Skeletal muscle satellite cell (primary cell): ENCODE measurements at regions not wholly inside any gene's neighbourhood (a gene's known extent, or its start where the extent isn't known, plus 50 kb on each side); places are given as distances from the start of the nearest gene placed in this dataset.

ENCODE experiments used
- H3K27me3 ChIP-seq: 2 replicates; pipeline ENCODE4 v1.7.0; 2013; ENCODE audit warnings: low read length; ENCODE audit not compliant: control insufficient read depth, insufficient read depth
- H3K36me3 ChIP-seq: 2 replicates; pipeline ENCODE4 v1.7.0; 2013; ENCODE audit warnings: mild to moderate bottlenecking, control low read depth, low read length; ENCODE audit not compliant: insufficient read depth
- H3K4me1 ChIP-seq: 2 replicates; pipeline ENCODE4 v1.7.0; 2013; ENCODE audit warnings: low read length; ENCODE audit not compliant: control insufficient read depth, insufficient read depth
- H3K4me2 ChIP-seq: 2 replicates; pipeline ENCODE4 v1.7.0; 2013; ENCODE audit warnings: mild to moderate bottlenecking, low read length
- H3K4me3 ChIP-seq: 2 replicates; pipeline ENCODE4 v1.7.0; 2013; ENCODE audit warnings: low read length
- H3K9ac ChIP-seq: 2 replicates; pipeline ENCODE4 v1.7.0; 2013; ENCODE audit warnings: mild to moderate bottlenecking, low read depth, low read length, moderate library complexity
- H3K9me3 ChIP-seq: replicated peaks from 2 replicates; pipeline ENCODE4 v1.7.0; 2013; ENCODE audit warnings: mild to moderate bottlenecking, control low read depth, low read length

DNA sequence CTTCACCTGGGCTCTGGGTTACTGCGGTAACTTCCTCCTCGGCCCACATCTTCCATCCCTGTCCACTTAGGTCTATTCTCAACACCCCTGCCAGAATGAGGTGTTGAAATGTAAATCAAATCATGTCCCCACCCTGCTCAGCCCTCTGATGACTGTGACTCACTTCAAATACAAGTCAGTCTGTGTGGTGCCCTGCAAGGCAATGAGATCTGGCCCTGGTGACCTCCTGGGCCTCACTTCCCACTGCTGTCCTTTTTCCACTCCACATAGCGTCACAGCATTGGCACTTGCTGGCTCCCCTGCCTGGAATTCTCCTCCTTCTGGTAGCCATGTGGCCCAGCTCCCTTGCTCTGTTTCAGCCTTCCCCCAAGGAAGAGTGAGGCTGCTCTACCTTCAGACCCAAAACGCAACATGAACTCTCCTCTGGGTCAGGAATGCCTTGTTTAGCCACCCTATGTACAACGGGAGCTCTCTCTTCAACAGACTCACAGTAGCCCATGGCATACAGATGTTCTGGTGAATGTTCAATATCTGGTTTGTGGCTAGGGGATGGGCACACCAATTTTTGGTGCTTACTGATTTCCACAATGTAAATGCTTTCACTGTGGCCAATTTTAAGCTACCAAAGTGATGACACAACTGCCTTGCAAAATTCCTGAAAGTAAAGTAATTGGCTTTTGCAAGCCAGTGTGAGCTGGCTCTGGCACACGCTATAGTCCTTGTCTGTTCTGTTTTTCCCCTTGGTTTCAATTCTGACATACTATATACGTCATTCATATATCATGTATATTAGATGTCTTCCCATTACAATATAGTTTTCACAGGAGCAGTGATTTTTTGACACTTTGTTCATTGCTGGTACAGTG is 550.3 kb upstream of the HS6ST1 start:
- peaks cover 12% of the 10 kb centered on the region for H3K9me3 ChIP-seq
- H3K4me3 ChIP-seq, result no peak overlapping the region
- no peaks in the 10 kb centered on the region for H3K27me3 ChIP-seq
- H3K36me3 ChIP-seq, result no peaks in the 10 kb centered on the region
- no peaks in the 10 kb centered on the region for H3K4me1 ChIP-seq
- no peak overlapping the region for H3K4me2 ChIP-seq
- H3K9ac ChIP-seq, result no peak overlapping the region

DNA sequence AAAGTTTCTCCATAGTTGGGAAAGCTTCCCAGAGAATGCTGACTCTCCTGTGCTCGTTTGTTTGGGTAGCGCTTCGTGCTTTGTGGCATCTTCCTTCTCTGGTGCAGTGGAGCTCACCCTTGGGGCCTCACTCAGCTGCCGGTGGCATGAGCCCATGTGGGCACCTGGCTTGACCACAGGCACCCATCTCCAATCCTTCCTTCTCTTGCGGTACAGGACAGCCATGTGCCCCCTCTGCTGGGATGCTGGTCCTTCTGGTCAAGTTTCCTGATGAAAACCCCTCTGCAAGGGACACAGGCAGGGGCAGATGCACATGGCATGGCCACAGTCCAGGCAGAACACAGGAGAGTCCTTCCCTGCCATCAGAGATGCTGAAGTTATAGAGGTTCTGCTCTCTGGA is 555.9 kb upstream of the HS6ST1 start:
- Histone ChIP-seq H3K4me2 (no peak overlapping the region), H3K9ac (no peak overlapping the region), H3K27me3 (no peaks in the 10 kb centered on the region), H3K9me3 (peaks cover 5% of the 10 kb centered on the region), H3K36me3 (no peaks in the 10 kb centered on the region), H3K4me1 (no peaks in the 10 kb centered on the region), H3K4me3 (no peak overlapping the region)

DNA sequence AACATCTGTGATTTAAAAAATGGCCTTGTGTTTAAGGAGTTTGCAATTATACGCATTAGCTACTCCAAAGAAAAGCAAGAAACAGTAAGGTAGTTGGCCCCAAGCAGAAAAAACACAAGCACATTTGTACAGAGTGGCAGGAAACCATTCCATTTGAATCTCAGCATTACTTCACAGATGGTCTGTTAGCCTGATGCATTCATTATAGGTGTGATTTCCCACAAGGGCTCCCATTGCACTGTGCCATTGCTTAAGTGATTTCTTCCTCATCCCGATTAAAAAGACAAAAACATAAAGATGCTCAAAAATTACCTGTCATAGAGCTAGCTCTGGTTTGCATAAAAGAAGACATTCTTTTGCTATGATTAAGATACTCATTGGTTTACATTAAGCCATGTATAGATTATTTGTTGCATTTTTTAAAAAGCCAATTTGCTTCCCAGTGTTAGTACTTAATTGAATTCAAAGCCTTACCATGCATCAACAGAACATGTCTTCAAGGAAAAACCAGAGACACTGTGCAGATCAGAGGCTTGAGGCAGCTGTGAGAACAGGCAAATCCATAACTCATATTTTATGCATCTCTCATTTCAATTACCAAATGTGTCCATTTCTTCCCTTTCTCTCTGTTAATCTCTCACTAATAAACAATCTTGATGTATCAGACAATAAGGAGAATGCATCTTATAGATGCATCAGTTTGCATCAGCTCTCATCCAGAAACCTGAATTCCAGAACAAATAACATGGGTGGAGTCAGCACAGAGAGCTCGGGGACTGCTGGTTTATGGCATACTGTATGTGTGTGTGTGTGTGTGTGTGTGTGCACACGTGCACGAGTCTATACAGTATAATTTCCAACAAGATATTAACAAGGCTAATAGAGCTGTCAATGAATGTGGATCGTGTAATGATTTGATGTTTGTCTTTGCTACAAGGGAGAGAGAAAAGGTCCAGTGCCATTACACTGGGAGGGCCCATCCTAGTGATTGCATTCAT is 558.6 kb upstream of the HS6ST1 start:
- H3K27me3 ChIP-seq, result no peaks in the 10 kb centered on the region
- H3K4me1 ChIP-seq, result no peaks in the 10 kb centered on the region
- H3K4me2 ChIP-seq, result no peak overlapping the region
- H3K9ac ChIP-seq, result no peak overlapping the region
- H3K4me3 ChIP-seq, result no peak overlapping the region
- peaks cover 5% of the 10 kb centered on the region for H3K9me3 ChIP-seq
- H3K36me3 ChIP-seq, result no peaks in the 10 kb centered on the region

DNA sequence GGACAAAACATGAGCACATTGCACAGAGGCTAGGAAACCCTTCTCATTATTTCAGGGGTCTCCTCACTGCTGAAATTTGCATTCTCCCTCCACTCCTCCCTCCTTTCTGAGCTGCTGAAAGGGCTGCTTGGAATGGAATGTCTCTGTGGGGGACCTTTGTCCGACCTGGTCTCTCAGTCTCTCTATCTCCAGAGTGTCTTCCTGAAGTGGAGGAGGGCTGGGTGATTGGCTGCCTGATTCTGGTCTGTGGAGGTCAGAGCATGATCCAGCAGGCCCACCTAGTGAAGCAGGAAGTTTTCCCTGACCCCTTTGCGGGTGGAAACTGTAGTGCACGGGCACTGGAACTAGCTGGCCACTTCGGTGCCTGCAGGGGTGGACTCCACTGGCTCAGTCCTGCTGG is 560.5 kb upstream of the HS6ST1 start:
- Histone ChIP-seq H3K4me1 (no peaks in the 10 kb centered on the region), H3K4me3 (no peak overlapping the region), H3K9ac (no peak overlapping the region), H3K9me3 (peaks cover 5% of the 10 kb centered on the region), H3K27me3 (no peaks in the 10 kb centered on the region), H3K4me2 (no peak overlapping the region), H3K36me3 (no peaks in the 10 kb centered on the region)

DNA sequence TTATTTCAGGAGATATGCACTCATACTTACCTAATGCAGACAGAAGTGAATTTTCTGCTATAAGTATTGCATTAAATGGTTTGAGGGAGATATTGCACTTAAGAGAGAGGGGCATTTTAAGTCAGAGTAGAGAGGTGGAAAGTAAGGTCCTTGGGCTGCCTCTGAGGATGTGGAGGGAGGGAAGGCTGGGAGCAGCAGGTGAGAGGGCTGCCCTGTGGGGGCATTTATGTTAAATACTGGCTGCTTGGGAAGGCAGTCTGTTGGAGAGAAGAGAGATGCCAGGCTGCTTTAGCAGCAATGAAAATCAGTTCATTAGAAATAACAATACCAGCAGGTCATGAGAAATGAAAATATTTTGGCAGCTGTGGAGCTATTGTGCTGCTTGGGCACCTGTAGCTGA is 576.2 kb upstream of the HS6ST1 start:
- Histone ChIP-seq H3K4me2 (no peak overlapping the region), H3K9ac (no peak overlapping the region), H3K36me3 (no peaks in the 10 kb centered on the region), H3K27me3 (no peaks in the 10 kb centered on the region), H3K9me3 (no peaks in the 10 kb centered on the region), H3K4me1 (no peaks in the 10 kb centered on the region), H3K4me3 (no peak overlapping the region)

DNA sequence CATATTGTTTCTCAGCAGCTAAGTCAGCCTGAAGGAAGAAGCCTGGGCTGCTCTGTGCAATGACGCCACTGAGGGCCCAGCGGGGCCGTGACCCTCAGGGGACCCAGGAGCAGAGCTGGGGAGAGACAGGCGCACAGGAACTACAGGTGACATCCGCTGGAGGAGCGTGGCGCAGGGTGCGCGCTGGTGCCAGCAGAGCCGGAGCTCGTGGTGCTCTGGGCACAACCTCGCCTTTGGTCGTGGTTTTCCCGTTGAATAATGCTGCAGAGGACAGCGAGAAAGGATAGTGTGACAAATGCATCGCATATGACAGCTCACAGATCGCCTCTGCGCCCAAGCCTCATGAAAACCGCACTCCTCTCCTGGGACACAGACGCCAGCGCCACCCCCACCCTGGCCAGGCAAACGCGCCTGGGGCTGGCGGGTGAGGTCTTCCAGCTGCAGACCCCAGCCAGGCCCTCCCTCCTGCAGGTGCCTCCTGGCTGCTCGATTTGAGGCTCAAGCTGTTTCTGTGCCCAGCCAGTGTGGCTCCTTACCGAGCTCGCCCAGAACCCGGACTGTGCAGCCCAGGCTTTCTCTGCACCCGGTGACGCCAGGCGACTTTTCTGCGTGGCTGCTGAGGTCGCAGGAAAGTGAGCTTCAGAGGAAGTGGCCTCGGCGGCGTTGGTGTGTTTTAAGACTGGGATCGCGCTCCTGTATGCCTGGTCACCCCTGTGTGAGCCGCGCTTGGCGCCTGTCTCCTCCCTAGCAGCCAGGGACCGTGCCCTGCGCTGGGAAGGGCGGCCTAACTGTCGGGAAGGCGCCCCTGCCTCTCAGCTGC is 583.1 kb upstream of the HS6ST1 start:
- Histone ChIP-seq H3K4me3 (no peak overlapping the region), H3K36me3 (no peaks in the 10 kb centered on the region), H3K27me3 (no peaks in the 10 kb centered on the region), H3K9me3 (peaks cover 3% of the 10 kb centered on the region), H3K4me2 (no peak overlapping the region), H3K9ac (no peak overlapping the region), H3K4me1 (no peaks in the 10 kb centered on the region)

DNA sequence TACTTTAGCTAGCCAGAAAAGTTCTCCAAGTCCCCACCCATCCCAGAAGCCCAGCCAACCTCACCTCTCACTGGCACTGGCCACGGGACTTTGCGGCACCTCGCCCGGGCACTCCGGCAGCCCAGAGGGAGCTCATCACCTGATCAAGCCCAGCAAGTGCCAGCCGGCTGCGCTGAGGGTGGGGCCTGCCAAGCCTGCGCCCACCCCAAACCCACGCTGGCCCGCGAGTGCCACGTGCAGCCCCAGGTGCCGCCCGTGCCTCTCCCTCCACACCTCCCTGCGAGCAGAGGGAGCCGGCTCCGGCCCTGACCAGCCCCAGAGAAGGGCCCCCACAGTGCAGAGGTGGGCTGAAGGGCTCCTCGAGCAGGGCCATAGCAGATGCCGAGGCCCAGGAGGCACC is 585.0 kb upstream of the HS6ST1 start:
- Histone ChIP-seq H3K4me3 (no peak overlapping the region), H3K27me3 (no peaks in the 10 kb centered on the region), H3K9ac (no peak overlapping the region), H3K36me3 (no peaks in the 10 kb centered on the region), H3K4me2 (no peak overlapping the region), H3K4me1 (no peaks in the 10 kb centered on the region), H3K9me3 (peaks cover 3% of the 10 kb centered on the region)

DNA sequence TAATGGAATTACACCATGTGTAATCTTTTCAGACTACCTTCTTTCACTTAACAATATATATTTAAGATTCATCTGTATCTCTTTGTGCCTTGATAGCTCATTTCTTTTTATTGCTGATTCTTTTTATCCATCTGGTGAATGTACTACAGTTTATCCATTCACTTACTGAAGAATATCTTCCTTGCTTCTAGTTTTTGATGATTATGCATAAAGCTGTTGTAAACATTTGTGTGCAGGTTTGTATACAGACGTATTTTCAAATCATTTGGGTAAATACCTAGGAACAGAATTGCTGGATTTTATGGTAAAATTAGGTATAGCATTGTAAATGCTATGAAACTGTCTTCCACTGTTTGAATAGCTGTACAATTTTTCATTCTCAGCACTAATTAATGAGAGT is 592.6 kb upstream of the HS6ST1 start:
- Histone ChIP-seq H3K4me3 (no peak overlapping the region), H3K36me3 (no peaks in the 10 kb centered on the region), H3K4me1 (no peaks in the 10 kb centered on the region), H3K9ac (no peak overlapping the region), H3K4me2 (no peak overlapping the region), H3K9me3 (no peaks in the 10 kb centered on the region), H3K27me3 (no peaks in the 10 kb centered on the region)

DNA sequence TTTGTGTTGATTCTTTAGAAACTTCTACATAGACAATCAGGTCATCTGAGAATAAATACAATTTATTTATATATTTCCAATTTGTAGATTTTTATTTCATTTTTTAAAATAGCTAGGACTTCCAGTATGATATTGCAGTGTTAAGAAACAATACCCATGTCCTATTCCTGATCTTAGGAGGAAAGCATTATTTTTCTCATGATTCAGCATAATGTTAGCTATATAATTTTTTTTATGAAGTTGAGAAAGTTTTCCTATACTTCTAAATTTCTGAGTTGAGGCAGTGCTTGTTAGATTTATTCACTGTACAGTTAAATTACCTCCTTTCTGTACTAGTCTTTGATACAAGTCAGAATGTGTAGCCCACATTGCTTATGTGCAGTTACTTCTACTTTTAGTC is 595.7 kb upstream of the HS6ST1 start:
- no peaks in the 10 kb centered on the region for H3K4me1 ChIP-seq
- no peak overlapping the region for H3K4me3 ChIP-seq
- no peaks in the 10 kb centered on the region for H3K36me3 ChIP-seq
- no peaks in the 10 kb centered on the region for H3K27me3 ChIP-seq
- no peak overlapping the region for H3K9ac ChIP-seq
- H3K4me2 ChIP-seq, result no peak overlapping the region
- H3K9me3 ChIP-seq, result no peaks in the 10 kb centered on the region

DNA sequence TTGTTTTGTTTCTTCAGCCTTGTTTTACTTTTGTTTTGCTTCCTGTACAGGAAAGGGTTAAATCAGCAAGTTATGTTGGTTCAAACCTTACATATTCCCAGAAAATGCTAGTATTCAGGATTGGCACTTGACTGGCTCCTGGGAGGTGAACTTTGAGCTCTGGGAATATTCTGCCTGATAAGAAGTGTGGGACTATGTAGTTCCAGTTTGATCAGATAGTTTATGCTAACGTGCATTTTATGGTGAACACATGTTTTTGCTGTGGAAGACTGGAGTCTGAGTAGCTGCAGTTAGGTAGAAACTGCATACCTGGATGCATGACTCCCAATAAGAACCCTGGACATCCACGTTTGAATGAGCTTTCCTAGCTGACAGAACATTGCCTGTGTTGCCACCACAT is 603.1 kb upstream of the HS6ST1 start:
- Histone ChIP-seq H3K27me3 (no peaks in the 10 kb centered on the region), H3K9me3 (no peaks in the 10 kb centered on the region), H3K4me1 (no peaks in the 10 kb centered on the region), H3K4me3 (no peak overlapping the region), H3K36me3 (no peaks in the 10 kb centered on the region), H3K4me2 (no peak overlapping the region), H3K9ac (no peak overlapping the region)

DNA sequence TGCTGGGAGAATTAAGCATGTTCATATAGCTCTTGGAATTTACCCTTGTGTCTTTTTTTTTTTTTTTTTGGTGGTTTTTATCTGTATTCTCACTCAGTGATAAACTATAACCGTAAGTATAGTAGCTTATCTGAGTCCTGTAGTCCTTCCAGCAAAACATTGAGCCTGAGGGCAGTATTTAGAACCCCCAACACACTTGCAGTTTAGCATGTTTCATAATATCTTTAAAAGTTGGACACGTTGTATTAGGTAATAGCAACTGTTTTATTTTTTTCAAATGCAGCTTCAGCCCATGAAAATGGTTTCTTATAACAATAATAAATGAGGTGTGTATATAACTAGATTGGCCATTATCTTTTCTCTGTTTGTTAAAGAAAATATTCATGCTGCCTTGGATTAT is 603.5 kb upstream of the HS6ST1 start:
- H3K9me3 ChIP-seq, result no peaks in the 10 kb centered on the region
- no peak overlapping the region for H3K4me2 ChIP-seq
- H3K36me3 ChIP-seq, result no peaks in the 10 kb centered on the region
- H3K27me3 ChIP-seq, result no peaks in the 10 kb centered on the region
- H3K9ac ChIP-seq, result no peak overlapping the region
- no peak overlapping the region for H3K4me3 ChIP-seq
- no peaks in the 10 kb centered on the region for H3K4me1 ChIP-seq
